ENCODE measurements at regions not wholly inside any gene's neighbourhood (a gene's known extent, or its start where the extent isn't known, plus 50 kb on each side); places are given as distances from the start of the nearest gene placed in this dataset.

GRCh38 chr18:43539862-43540261, 262.6 kb upstream of the SYT4 start:
- H3K27me3 ChIP-seq = no peaks in the 10 kb centered on the region
- no peaks in the 10 kb centered on the region for H3K36me3 ChIP-seq (ENCODE audit: low read depth, missing control alignments)
- no peak for TF ChIP-seq POLR2A (IDR thresholded peaks at IDR 0.05)
- TF ChIP-seq, protein P1, sequence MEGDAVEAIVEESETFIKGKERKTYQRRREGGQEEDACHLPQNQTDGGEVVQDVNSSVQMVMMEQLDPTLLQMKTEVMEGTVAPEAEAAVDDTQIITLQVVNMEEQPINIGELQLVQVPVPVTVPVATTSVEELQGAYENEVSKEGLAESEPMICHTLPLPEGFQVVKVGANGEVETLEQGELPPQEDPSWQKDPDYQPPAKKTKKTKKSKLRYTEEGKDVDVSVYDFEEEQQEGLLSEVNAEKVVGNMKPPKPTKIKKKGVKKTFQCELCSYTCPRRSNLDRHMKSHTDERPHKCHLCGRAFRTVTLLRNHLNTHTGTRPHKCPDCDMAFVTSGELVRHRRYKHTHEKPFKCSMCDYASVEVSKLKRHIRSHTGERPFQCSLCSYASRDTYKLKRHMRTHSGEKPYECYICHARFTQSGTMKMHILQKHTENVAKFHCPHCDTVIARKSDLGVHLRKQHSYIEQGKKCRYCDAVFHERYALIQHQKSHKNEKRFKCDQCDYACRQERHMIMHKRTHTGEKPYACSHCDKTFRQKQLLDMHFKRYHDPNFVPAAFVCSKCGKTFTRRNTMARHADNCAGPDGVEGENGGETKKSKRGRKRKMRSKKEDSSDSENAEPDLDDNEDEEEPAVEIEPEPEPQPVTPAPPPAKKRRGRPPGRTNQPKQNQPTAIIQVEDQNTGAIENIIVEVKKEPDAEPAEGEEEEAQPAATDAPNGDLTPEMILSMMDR (IDR thresholded peaks at IDR 0.05) = no peak
- intact Hi-C loops (cut with DNase I; ENCODE audit: low total_unique reads) = no loop called here
- H3K4me3 ChIP-seq = no peak overlapping the region
- H3K4me1 ChIP-seq = no peaks in the 10 kb centered on the region
- DNase-seq = no peak
- 49 to 57% methylated on average over 1 of the region's 1 CpG for WGBS, 2 donors
- no peak overlapping the region for H3K27ac ChIP-seq
- H3K9me3 ChIP-seq = no peaks in the 10 kb centered on the region

DNA sequence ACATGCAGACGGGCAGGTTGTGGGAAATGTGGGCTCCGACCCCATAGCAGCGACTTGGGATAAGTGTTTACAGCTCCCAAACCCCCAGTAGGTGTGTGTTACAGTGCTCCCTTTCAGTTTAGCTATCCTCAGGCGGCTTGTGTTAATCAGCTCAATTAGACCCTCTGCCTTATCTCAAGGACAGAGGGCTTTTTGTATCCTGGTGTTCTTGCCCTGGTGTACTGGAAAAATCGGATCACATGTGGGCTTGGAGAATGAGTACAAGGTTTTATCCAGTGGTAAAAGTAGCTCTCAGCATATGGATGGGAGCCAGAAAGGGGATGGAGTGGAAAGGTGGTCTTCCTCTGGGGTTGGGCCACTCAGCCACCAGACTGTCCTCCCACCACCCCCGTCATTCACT, 264.7 kb upstream of the SYT4 start:
- Histone ChIP-seq H3K4me1 (no peaks in the 10 kb centered on the region), H3K4me3 (no peak overlapping the region), H3K36me3 (ENCODE audit: low read depth, missing control alignments) (no peaks in the 10 kb centered on the region), H3K9me3 (no peaks in the 10 kb centered on the region), H3K27ac (no peak overlapping the region), H3K27me3 (no peaks in the 10 kb centered on the region)
- DNase-seq = no peak
- intact Hi-C loops (cut with DNase I; ENCODE audit: low total_unique reads) = no loop called here
- 68 to 73% methylated on average over 6 of the region's 6 CpGs for WGBS, 2 donors
- no peak for TF ChIP-seq POLR2A (IDR thresholded peaks at IDR 0.05)
- TF ChIP-seq, protein P1 (IDR thresholded peaks at IDR 0.05) = no peak

GRCh38 chr18:43543236-43543635, 265.9 kb upstream of the SYT4 start:
- TF ChIP-seq POLR2A (IDR thresholded peaks at IDR 0.05) = no peak
- TF ChIP-seq, protein P1 (IDR thresholded peaks at IDR 0.05) = no peak
- no peak overlapping the region for H3K4me3 ChIP-seq
- H3K36me3 ChIP-seq (ENCODE audit: low read depth, missing control alignments) = no peaks in the 10 kb centered on the region
- H3K27ac ChIP-seq = no peak overlapping the region
- H3K4me1 ChIP-seq = no peaks in the 10 kb centered on the region
- no peaks in the 10 kb centered on the region for H3K9me3 ChIP-seq
- intact Hi-C loops (cut with DNase I; ENCODE audit: low total_unique reads) = no loop called here
- WGBS, 2 donors = 83 to 84% methylated on average over 4 of the region's 4 CpGs
- no peaks in the 10 kb centered on the region for H3K27me3 ChIP-seq
- DNase-seq = no peak

DNA sequence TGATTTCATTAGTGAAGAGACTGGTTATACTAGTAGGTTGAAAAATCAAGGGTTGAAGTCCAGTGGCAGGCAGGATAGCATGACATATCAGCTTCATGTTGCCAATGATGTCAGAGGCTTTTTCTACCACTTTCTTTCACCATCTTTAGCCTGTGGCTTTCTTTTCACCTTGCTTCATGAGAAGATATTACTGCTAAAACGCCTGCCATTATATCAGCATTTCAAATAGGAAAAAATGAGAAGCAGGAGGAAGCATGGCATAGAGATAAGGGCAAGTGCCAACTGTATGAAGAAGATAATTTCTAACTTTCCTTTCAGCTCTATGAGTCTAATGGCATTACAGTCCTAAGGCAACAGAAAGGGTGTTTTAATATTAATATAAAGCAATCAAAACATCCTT, 270.2 kb upstream of the SYT4 start:
- H3K4me1 ChIP-seq = no peaks in the 10 kb centered on the region
- intact Hi-C loops (cut with DNase I; ENCODE audit: low total_unique reads) = no loop called here
- no peaks in the 10 kb centered on the region for H3K36me3 ChIP-seq (ENCODE audit: low read depth, missing control alignments)
- no peak overlapping the region for H3K4me3 ChIP-seq
- TF ChIP-seq, protein P1 (IDR thresholded peaks at IDR 0.05) = no peak
- no peak for TF ChIP-seq POLR2A (IDR thresholded peaks at IDR 0.05)
- no peak overlapping the region for H3K27ac ChIP-seq
- no peaks in the 10 kb centered on the region for H3K9me3 ChIP-seq
- H3K27me3 ChIP-seq = no peaks in the 10 kb centered on the region
- WGBS, 2 donors = 58 to 69% methylated on average over 1 of the region's 1 CpG
- DNase-seq = no peak

DNA sequence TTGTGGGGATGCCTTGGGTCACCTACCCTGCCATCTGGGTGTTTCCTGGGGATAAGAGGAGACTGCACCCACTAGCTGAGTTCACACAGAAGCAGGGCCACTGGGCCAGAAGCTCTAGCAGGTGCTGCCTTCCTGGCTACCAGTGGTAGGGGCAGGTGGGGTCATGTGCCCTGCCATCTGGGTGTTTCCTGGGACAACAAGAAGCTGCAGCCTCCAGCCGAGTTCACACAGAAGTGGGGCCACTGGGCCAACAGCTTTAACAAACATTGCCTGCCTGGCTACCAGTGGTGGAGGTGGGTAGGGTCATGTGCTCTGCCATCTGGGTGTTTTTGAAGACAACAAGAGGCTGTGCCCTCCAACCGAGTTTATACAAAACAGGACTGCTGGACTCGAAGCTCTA, 282.2 kb upstream of the SYT4 start:
- intact Hi-C loops (cut with DNase I; ENCODE audit: low total_unique reads) = no loop called here
- no peak for DNase-seq
- no peaks in the 10 kb centered on the region for H3K4me1 ChIP-seq
- H3K27ac ChIP-seq = no peak overlapping the region
- no peaks in the 10 kb centered on the region for H3K9me3 ChIP-seq
- H3K4me3 ChIP-seq = no peak overlapping the region
- H3K36me3 ChIP-seq (ENCODE audit: low read depth, missing control alignments) = no peaks in the 10 kb centered on the region
- H3K27me3 ChIP-seq = no peaks in the 10 kb centered on the region
- TF ChIP-seq POLR2A (IDR thresholded peaks at IDR 0.05) = no peak
- TF ChIP-seq, protein P1 (IDR thresholded peaks at IDR 0.05) = no peak
- WGBS, 2 donors = 90 to 97% methylated on average over 2 to 3 of the region's 3 CpGs
